ENCODE measurements at regions not wholly inside any gene's neighbourhood (a gene's known extent, or its start where the extent isn't known, plus 50 kb on each side); places are given as distances from the start of the nearest gene placed in this dataset.
"Not testable (repeated sequence)": the region's sequence is repeated elsewhere in the genome, so short reads cannot be mapped to it uniquely, and the experiment has no call there.

DNA sequence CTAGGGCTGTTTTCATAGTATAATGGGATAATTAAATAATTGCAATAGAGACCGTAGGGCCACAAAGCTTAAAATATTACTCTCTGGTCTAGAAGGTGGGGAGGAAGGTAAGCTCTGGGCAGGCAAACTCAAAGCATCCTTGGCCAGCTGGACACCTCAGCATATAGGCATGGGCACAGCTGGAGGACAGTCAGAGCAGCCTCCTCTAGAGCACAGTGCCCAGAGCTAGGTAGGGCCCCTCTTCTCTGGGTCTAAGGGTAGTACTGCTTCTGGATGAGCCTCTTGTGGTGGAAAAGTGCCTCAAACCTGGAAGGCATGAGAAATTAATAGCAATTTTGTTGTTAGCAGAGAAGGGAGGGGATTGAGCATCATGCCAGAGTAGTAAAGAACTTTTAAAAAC lies 116.9 kb upstream of the FOXN2 start:
- DNase-seq = no peak

DNA sequence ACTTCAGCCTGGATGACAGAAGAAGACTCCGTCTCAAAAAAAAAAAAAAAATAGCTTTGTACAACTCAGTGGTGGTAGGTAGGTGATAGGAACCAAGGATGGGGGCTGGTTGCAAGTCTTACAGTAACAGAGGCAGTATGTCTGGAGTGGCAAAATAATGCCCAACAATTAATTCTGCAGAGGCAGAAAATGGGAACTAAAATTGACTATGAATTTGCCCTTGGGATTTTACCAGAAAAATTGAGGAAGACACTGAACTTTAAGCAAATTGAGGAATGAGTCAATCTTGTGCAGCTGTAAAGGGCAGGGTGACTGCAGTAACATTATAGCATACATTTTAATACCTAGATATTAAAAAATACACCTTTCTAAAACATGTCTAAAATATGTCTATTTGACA lies 116.1 kb upstream of the FOXN2 start:
- DNase-seq = no peak

DNA sequence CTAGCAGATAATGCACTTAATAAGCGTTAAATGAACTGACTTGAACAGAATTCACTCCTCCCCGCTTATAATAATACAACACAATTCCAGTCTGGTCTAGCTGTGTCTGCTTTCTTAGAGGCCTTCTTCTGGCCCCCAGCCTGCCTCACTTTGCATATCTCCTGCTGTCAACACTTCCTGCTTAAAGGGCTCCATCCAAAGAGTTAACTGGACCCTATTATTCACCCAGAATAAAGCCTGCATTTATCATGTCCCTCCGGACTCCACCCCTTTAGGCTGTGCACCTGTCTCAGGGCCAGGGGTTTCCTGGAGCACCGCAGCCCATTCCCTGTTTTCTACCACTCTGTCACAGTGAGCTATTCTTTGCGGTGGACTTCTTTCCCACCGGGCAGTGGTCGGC lies 115.4 kb upstream of the FOXN2 start:
- DNase-seq = no peak

DNA sequence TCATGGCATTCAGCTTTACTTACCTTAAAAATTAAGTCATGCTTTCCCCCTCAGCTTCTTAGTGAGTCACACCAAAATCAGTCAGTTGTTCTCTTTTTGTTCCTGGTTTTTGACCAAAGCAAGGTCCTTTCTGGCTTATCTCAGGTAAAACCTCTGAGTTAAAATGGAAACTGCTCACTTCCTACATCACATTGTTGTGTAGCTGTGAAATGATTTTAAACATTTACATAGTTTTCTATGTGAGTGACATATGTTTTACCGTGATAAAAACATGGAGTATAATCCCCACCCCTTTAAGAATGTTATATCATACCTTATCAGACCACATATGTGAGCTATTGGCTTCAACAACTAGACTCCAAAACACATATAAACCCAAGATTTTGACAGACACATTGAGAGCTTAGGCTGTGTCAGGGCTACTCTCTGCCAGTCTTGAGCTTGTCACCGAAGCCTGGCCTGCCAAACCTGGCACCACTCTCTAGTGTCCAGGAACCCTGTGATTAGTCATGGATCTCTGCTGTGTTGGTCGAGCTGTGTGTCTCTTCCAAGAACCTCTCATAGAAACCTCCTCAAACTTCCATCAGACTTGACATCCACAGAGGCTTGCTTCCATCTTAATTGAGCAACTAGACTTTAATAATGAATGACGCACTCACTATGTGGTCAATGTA lies 113.7 kb upstream of the FOXN2 start:
- DNase-seq = no peak

DNA sequence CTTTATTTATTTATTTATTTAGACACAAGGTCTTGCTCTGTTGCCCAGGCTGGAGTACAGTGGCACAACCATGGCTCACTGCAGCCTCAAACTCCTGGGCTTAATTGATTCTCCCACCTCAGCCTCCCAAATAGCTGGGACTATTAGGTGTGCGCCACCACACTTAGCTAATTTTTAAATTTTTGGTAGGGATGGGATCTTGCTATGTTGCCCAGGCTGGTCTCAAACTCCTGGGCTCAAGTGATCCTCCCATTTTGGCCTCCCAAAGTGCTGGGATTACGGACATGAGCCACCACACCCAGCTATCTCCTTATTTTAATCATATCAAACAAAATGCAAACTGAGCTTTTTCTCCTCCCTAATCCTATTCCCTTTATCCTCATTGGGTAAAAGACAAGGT lies 113.0 kb upstream of the FOXN2 start:
- not testable (repeated sequence) for DNase-seq

DNA sequence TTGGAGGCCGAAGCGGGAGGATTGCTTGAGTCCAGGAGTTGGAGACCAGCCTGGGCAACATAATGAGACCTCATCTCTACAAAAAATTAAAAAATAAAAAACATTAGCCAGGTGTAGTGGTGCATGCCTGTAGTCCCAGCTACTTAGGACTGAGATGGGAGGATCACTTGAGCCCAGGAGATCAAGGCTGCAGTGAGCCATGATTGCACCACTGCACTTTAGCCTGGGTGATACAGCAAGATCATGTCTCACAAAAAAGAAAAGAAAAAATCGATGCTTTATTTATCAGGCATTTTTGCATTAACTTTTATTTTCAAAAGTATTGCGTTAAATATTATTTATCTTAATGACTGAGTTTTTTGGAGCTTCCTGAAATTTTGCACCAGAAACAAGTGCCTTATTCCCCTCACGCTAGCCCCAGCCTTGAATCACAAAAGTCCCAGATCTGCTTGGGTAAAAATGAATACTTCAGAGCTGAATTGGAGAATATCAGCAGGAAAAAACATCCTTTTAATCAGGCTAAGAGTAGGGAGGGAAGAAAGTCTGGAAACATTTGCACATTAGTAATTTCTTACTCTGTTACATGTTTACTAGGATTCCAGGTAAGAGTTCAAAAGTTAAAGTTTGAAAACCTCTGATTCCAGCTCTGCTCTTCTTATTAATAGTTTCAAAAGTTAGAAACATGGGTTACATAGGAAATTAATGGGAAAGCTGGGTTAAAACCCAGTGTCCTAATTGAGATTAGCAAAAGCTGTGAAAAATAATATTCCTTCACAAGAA lies 111.4 kb upstream of the FOXN2 start:
- no peak for DNase-seq

DNA sequence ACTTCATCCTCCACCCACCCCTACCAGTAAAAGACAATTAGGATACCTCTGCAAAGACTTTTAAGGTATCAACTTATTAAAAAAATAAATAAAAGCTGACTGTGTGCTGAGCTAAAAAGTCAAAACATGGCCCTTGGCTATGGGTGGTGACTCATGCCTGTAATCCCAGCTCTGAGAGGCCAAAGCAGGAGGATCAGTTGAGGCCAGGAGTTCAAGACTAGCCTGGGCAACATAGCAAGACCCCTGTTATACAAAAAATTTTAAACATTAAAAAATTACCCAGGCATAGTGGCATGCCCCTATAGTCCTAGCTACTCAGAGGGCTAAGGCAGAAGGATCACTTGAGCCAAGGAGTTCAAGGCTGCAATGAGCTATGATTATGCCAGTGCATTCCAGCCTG lies 110.8 kb upstream of the FOXN2 start:
- no peak for DNase-seq

DNA sequence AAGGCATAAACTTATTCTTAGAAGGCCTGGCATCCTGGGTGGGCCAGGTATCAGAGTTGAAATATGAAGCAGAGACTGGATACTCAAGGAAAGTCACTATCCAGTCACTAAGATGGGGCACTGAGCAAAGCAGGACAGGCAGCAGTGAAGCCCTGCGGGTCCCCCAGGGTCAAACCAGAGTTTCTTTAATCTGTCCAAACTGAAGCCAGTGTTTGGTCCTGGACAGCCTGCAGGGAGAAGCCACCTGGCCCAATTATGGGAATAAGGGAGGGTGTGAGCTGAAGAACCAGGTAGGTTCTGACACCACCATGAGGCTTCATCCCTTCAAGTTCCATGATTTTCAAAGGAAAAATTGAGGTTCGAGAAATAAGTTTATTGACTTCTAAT lies 109.7 kb upstream of the FOXN2 start:
- DNase-seq = no peak

DNA sequence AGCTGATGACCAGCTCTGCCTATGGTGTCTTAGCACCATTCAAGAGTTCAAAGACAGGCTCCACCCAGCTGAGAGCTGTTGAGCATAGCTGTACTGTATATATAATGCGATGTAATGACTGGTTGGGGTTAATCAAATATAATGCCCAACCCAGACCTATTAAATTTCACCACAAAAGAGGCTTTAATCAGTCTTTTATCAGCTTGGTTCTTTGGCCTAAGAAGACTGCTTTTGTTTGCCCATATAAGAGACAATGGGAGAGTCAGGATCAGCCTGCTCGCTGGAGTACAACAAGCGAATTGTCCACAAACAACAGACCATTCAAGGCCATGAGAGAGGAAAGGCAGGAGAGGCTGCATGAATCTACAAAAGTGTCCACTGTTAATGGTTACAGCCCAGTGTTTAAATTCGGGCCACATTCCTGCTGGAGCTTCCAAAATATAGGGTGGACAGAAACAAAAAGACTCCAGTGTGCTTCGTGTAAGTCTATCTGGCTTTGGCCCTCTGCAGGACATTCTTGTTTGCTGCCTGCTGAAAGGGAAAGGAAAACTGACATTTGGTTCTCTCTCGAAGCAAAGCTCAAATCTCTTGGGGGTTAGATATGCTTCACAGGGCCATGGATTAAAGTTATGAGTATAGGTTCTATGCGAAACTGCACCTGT lies 109.2 kb upstream of the FOXN2 start:
- no peak for DNase-seq

- DNase-seq = not testable (repeated sequence)
These were observed 108.3 kb upstream of the FOXN2 start for GRCh38 chr2:48206056-48206656.

DNA sequence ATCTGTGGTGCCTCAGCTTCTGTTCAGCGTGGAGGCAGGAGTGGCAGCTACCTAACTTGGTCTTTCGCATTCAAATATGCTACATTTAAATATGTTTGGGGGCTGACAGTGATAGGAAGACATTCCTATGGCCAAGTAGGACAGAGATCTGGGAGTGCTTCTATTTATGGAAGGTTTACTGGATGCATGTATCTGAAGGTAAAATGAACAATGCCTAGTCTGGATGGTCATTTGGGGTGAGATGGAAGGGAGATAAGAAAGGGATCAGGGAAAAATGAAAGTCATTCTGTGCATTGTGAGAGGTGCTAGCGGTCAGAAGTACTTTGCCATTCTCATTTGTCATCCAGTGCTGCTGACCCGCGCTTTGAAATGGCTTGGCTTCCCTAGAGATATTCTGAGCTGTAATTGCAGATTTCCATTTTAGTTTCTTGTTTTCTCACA lies 107.3 kb upstream of the FOXN2 start:
- DNase-seq = no peak

DNA sequence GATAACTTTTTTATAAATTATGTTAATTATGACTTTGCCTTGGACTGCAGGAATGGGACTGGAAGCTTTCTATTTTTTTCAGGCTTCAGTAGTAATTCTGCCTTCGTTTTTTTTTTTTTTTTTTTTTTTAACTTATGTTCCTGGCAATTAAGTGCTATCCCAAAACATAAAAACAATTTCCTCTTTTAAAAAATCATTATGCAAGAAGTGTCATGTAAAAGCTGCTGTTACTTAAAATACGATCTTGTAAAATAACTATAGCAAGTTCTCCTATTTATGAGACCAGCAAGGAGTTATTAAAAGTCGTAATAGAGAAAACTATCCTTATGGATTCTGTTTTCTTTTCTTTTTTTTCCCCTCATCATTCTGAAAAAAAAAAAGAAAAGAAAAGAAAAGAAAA lies 106.6 kb upstream of the FOXN2 start:
- no peak for DNase-seq

GRCh38 chr2:48209214-48209885 lies 105.1 kb upstream of the FOXN2 start:
- DNase-seq = no peak

- DNase-seq = no peak
These were observed 104.3 kb upstream of the FOXN2 start for GRCh38 chr2:48210189-48210588.

- DNase-seq = no peak
These were observed 100.8 kb upstream of the FOXN2 start for GRCh38 chr2:48213646-48214045.

DNA sequence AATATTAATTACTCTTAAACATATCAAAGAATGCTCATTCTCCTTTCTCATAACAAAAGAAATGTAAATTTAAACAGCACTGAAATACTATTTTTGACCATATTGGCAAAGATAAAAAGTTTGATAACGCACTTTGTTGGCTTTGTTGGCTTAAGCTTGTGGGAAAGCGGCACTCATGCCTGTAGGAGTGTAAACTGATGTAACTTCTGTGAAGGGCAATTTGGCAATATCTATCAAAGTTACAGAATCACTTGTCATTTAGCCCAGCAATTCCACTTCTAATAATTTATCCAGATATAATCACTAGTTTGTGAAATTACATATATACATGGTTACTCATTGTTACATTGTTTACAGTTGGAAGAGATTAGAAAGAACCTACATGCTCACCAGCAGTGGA lies 96.3 kb upstream of the FOXN2 start:
- DNase-seq = no peak

- no peak for DNase-seq
These were observed 95.3 kb upstream of the FOXN2 start for GRCh38 chr2:48219234-48219554.

- DNase-seq = no peak
These were observed 94.7 kb upstream of the FOXN2 start for GRCh38 chr2:48219555-48220436.

- no peak for DNase-seq
These were observed 94.0 kb upstream of the FOXN2 start for GRCh38 chr2:48220501-48220900.

DNA sequence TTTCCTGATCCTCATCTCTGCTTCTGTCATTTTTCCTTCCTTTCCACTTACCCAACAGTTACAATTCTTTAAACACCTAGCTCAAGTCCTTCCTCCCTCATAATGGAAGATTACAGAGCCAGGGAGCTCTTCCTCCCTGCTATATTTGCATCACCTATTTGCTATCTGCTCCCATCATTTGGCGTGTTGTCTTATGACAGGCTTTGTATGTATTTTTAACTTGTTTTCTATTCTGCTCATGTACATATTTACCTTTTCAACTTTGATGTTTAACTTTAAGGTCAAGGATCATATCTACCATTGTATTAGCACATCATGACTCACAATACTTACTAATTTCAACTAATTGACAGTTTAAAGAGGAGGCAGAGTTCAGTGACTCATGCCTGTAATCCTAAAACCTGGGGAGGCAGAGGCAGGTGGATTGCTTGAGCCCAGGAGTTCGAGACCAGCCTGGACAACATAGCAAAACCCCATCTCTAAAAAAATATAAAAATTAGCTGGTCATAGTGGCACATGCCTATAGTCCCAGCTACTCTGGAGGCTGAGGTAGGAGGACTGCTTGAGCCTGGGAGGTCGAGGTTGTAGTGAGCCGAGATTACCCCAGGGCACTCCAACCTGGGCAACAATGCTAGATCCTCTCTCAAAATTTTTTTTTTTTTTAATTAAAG lies 92.5 kb upstream of the FOXN2 start:
- DNase-seq = no peak

- peak in 1 of 2 donors; percentile 12 for DNase-seq
These were observed 86.7 kb upstream of the FOXN2 start for GRCh38 chr2:48227617-48228344.
